ENCODE measurements at regions not wholly inside any gene's neighbourhood (a gene's known extent, or its start where the extent isn't known, plus 50 kb on each side); places are given as distances from the start of the nearest gene placed in this dataset.

- no peak for FAIRE-seq
- no peaks in the 10 kb centered on the region for H3K79me2 ChIP-seq (ENCODE audit: control insufficient read depth, insufficient read depth, low read length)
- DNase-seq (ENCODE audit: low read depth, low spot score), result no peak
- no peak overlapping the region for H3K4me2 ChIP-seq (ENCODE audit: control insufficient read depth, extremely low read depth, insufficient read depth, low read depth, low read length)
- H3K9ac ChIP-seq (ENCODE audit: control insufficient read depth, extremely low read depth, insufficient read depth, low read length), result no peak overlapping the region
- no peak overlapping the region for H2AFZ ChIP-seq (ENCODE audit: control insufficient read depth, low read length)
- H3K4me1 ChIP-seq (ENCODE audit: control insufficient read depth, extremely low read depth, insufficient read depth, low read length), result no peaks in the 10 kb centered on the region
- no peaks in the 10 kb centered on the region for H3K27me3 ChIP-seq (ENCODE audit: control insufficient read depth, extremely low read depth, insufficient read depth, low read length)
- H4K20me1 ChIP-seq (ENCODE audit: control insufficient read depth, extremely low read depth, insufficient read depth, low read length), result no peaks in the 10 kb centered on the region
- no peaks in the 10 kb centered on the region for H3K36me3 ChIP-seq (ENCODE audit: control insufficient read depth in 2 of 2, extremely low read depth in 1 of 2, insufficient read depth in 2 of 2, low read length in 2 of 2)
- peaks cover 7% of the 10 kb centered on the region for H3K9me3 ChIP-seq (ENCODE audit: control insufficient read depth, low read depth, low read length)
- TF ChIP-seq CTCF (optimal IDR thresholded peaks at IDR 0.05 in 1 of 3, IDR thresholded peaks at IDR 0.05 in 1 of 3, conservative IDR thresholded peaks at IDR 0.05 in 1 of 3; ENCODE audit: extremely low read depth in 1 of 3, insufficient read depth in 2 of 3, low read length in 3 of 3) (no peak), EZH2 (IDR thresholded peaks at IDR 0.05; ENCODE audit: low read length) (no peak)
- H3K4me3 ChIP-seq (ENCODE audit: control insufficient read depth in 2 of 3, extremely low read depth in 1 of 3, insufficient read depth in 2 of 3, low read depth in 1 of 3, low read length in 3 of 3), result no peak overlapping the region
- dilution Hi-C loops (cut with MboI; ENCODE audit: extremely low pct_ligation_motif_present, low sequenced_read_pairs), result no loop called here
- H3K9me1 ChIP-seq (ENCODE audit: control insufficient read depth, extremely low read depth, insufficient read depth, low read length), result no peaks in the 10 kb centered on the region
- no peak overlapping the region for H3K27ac ChIP-seq (ENCODE audit: control insufficient read depth, insufficient read depth, low read length)
These were observed 1170.9 kb downstream of the SORCS1 start for GRCh38 chr10:105993609-105994008.

- Histone ChIP-seq H3K27me3 (ENCODE audit: control insufficient read depth, extremely low read depth, insufficient read depth, low read length) (no peaks in the 10 kb centered on the region), H3K4me2 (ENCODE audit: control insufficient read depth, extremely low read depth, insufficient read depth, low read depth, low read length) (no peak overlapping the region), H3K9me3 (ENCODE audit: control insufficient read depth, low read depth, low read length) (peaks cover 7% of the 10 kb centered on the region), H2AFZ (ENCODE audit: control insufficient read depth, low read length) (no peak overlapping the region), H3K36me3 (ENCODE audit: control insufficient read depth in 2 of 2, extremely low read depth in 1 of 2, insufficient read depth in 2 of 2, low read length in 2 of 2) (no peaks in the 10 kb centered on the region), H3K4me1 (ENCODE audit: control insufficient read depth, extremely low read depth, insufficient read depth, low read length) (no peaks in the 10 kb centered on the region), H4K20me1 (ENCODE audit: control insufficient read depth, extremely low read depth, insufficient read depth, low read length) (no peaks in the 10 kb centered on the region), H3K79me2 (ENCODE audit: control insufficient read depth, insufficient read depth, low read length) (no peaks in the 10 kb centered on the region), H3K27ac (ENCODE audit: control insufficient read depth, insufficient read depth, low read length) (no peak overlapping the region), H3K9ac (ENCODE audit: control insufficient read depth, extremely low read depth, insufficient read depth, low read length) (no peak overlapping the region), H3K4me3 (ENCODE audit: control insufficient read depth in 2 of 3, extremely low read depth in 1 of 3, insufficient read depth in 2 of 3, low read depth in 1 of 3, low read length in 3 of 3) (no peak overlapping the region), H3K9me1 (ENCODE audit: control insufficient read depth, extremely low read depth, insufficient read depth, low read length) (no peaks in the 10 kb centered on the region)
- TF ChIP-seq EZH2 (IDR thresholded peaks at IDR 0.05; ENCODE audit: low read length) (no peak), CTCF (optimal IDR thresholded peaks at IDR 0.05 in 1 of 3, IDR thresholded peaks at IDR 0.05 in 1 of 3, conservative IDR thresholded peaks at IDR 0.05 in 1 of 3; ENCODE audit: extremely low read depth in 1 of 3, insufficient read depth in 2 of 3, low read length in 3 of 3) (no peak)
- dilution Hi-C loops (cut with MboI; ENCODE audit: extremely low pct_ligation_motif_present, low sequenced_read_pairs), result no loop called here
- FAIRE-seq, result no peak
- no peak for DNase-seq (ENCODE audit: low read depth, low spot score)
These were observed 1171.6 kb downstream of the SORCS1 start for GRCh38 chr10:105992928-105993327.

Measured in keratinocyte (primary cell).